ENCODE measurements at regions not wholly inside any gene's neighbourhood (a gene's known extent, or its start where the extent isn't known, plus 50 kb on each side); places are given as distances from the start of the nearest gene placed in this dataset.

- H3K27me3 Mint-ChIP-seq (ENCODE audit: low read depth) = no peaks in the 10 kb centered on the region; the same call in 1 of the 2 replicates
- POLR2A ChIA-PET = interaction anchor here (0.6 kb wide), 1 partner anchor 101 kb away, joined by 3 read pairs; no protein-coding TSS in a partner anchor
- CTCF ChIA-PET = no interaction called here
- ATAC-seq (no peak), DNase-seq (ENCODE audit: low spot score) (no peak)
- peaks cover 16% of the 10 kb centered on the region for H3K4me1 Mint-ChIP-seq
- 0 out of 2 replicates have a peak, but pooled peaks cover 4% of the 10 kb centered on the region for H3K9me3 Mint-ChIP-seq
- no peak overlapping the region for H3K4me3 Mint-ChIP-seq
- TF ChIP-seq TCF7 (CRISPR knock-in tag; IDR thresholded peaks at IDR 0.05; ENCODE audit: low read depth) = no peak
- no peak for TF ChIP-seq IRF2 (CRISPR knock-in tag; IDR thresholded peaks at IDR 0.05; ENCODE audit: borderline replicate concordance, low read depth)
- TF ChIP-seq RORB (CRISPR knock-in tag; IDR thresholded peaks at IDR 0.05) = no peak
- TF ChIP-seq, protein P1, sequence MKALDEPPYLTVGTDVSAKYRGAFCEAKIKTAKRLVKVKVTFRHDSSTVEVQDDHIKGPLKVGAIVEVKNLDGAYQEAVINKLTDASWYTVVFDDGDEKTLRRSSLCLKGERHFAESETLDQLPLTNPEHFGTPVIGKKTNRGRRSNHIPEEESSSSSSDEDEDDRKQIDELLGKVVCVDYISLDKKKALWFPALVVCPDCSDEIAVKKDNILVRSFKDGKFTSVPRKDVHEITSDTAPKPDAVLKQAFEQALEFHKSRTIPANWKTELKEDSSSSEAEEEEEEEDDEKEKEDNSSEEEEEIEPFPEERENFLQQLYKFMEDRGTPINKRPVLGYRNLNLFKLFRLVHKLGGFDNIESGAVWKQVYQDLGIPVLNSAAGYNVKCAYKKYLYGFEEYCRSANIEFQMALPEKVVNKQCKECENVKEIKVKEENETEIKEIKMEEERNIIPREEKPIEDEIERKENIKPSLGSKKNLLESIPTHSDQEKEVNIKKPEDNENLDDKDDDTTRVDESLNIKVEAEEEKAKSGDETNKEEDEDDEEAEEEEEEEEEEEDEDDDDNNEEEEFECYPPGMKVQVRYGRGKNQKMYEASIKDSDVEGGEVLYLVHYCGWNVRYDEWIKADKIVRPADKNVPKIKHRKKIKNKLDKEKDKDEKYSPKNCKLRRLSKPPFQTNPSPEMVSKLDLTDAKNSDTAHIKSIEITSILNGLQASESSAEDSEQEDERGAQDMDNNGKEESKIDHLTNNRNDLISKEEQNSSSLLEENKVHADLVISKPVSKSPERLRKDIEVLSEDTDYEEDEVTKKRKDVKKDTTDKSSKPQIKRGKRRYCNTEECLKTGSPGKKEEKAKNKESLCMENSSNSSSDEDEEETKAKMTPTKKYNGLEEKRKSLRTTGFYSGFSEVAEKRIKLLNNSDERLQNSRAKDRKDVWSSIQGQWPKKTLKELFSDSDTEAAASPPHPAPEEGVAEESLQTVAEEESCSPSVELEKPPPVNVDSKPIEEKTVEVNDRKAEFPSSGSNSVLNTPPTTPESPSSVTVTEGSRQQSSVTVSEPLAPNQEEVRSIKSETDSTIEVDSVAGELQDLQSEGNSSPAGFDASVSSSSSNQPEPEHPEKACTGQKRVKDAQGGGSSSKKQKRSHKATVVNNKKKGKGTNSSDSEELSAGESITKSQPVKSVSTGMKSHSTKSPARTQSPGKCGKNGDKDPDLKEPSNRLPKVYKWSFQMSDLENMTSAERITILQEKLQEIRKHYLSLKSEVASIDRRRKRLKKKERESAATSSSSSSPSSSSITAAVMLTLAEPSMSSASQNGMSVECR (CRISPR knock-in tag; IDR thresholded peaks at IDR 0.05; ENCODE audit: borderline replicate concordance) = no peak
- no peak for TF ChIP-seq RELA (CRISPR knock-in tag; IDR thresholded peaks at IDR 0.05; ENCODE audit: borderline replicate concordance)
- TF ChIP-seq FOXJ3 (CRISPR knock-in tag; IDR thresholded peaks at IDR 0.05; ENCODE audit: borderline replicate concordance) = no peak
- no peak for TF ChIP-seq ZNF423 (CRISPR knock-in tag; IDR thresholded peaks at IDR 0.05)
- TF ChIP-seq, protein P2, sequence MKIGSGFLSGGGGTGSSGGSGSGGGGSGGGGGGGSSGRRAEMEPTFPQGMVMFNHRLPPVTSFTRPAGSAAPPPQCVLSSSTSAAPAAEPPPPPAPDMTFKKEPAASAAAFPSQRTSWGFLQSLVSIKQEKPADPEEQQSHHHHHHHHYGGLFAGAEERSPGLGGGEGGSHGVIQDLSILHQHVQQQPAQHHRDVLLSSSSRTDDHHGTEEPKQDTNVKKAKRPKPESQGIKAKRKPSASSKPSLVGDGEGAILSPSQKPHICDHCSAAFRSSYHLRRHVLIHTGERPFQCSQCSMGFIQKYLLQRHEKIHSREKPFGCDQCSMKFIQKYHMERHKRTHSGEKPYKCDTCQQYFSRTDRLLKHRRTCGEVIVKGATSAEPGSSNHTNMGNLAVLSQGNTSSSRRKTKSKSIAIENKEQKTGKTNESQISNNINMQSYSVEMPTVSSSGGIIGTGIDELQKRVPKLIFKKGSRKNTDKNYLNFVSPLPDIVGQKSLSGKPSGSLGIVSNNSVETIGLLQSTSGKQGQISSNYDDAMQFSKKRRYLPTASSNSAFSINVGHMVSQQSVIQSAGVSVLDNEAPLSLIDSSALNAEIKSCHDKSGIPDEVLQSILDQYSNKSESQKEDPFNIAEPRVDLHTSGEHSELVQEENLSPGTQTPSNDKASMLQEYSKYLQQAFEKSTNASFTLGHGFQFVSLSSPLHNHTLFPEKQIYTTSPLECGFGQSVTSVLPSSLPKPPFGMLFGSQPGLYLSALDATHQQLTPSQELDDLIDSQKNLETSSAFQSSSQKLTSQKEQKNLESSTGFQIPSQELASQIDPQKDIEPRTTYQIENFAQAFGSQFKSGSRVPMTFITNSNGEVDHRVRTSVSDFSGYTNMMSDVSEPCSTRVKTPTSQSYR (CRISPR knock-in tag; IDR thresholded peaks at IDR 0.05) = no peak
- TF ChIP-seq, protein P3, sequence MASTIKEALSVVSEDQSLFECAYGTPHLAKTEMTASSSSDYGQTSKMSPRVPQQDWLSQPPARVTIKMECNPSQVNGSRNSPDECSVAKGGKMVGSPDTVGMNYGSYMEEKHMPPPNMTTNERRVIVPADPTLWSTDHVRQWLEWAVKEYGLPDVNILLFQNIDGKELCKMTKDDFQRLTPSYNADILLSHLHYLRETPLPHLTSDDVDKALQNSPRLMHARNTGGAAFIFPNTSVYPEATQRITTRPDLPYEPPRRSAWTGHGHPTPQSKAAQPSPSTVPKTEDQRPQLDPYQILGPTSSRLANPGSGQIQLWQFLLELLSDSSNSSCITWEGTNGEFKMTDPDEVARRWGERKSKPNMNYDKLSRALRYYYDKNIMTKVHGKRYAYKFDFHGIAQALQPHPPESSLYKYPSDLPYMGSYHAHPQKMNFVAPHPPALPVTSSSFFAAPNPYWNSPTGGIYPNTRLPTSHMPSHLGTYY (CRISPR knock-in tag; IDR thresholded peaks at IDR 0.05) = no peak
- no peak for TF ChIP-seq USF2 (CRISPR knock-in tag; IDR thresholded peaks at IDR 0.05)
- TF ChIP-seq ATF1 (CRISPR knock-in tag; IDR thresholded peaks at IDR 0.05) = no peak
- TF ChIP-seq HMGA2 (CRISPR knock-in tag; IDR thresholded peaks at IDR 0.05) = no peak
- no peak for TF ChIP-seq SMAD4 (CRISPR knock-in tag; IDR thresholded peaks at IDR 0.05)
- no peak for TF ChIP-seq MLX (CRISPR knock-in tag; IDR thresholded peaks at IDR 0.05)
- TF ChIP-seq ETV6 (CRISPR knock-in tag; IDR thresholded peaks at IDR 0.05) = no peak
- H3K27ac Mint-ChIP-seq = no peak overlapping the region
- H3K36me3 Mint-ChIP-seq = no peaks in the 10 kb centered on the region
Observed at GRCh38 chr15:59896663-59897074, 107.4 kb upstream of the FOXB1 start.

DNA sequence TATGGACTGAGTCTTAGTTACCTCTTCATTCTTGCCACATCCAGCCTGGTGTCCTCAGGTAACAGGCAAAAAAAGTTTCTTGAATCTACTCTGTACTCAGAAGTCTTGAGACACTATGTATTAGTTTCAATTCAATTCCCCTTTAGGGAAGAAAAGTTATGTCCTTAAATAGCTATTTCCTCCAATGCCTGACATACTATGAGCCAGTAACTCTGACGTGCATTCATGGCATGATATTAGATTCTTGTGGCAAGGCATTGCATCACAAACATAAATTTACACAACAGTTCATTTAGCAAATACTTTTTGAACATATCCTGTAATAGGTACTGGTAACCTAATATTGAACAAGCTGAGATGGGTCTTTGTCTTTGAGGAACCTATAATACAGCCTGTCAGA, 109.3 kb upstream of the FOXB1 start:
- no peak for ATAC-seq
- ChIA-PET CTCF (no interaction called here), POLR2A (no interaction called here)
- no peak for TF ChIP-seq ZNF317 (CRISPR knock-in tag; IDR thresholded peaks at IDR 0.05; ENCODE audit: borderline replicate concordance, low read depth)
- no peak for TF ChIP-seq ZBTB43 (CRISPR knock-in tag; IDR thresholded peaks at IDR 0.05)
- TF ChIP-seq FOXP4 (CRISPR knock-in tag; IDR thresholded peaks at IDR 0.05) = no peak
- TF ChIP-seq, protein P4, sequence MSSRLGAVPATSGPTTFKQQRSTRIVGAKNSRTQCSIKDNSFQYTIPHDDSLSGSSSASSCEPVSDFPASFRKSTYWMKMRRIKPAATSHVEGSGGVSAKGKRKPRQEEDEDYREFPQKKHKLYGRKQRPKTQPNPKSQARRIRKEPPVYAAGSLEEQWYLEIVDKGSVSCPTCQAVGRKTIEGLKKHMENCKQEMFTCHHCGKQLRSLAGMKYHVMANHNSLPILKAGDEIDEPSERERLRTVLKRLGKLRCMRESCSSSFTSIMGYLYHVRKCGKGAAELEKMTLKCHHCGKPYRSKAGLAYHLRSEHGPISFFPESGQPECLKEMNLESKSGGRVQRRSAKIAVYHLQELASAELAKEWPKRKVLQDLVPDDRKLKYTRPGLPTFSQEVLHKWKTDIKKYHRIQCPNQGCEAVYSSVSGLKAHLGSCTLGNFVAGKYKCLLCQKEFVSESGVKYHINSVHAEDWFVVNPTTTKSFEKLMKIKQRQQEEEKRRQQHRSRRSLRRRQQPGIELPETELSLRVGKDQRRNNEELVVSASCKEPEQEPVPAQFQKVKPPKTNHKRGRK (CRISPR knock-in tag; IDR thresholded peaks at IDR 0.05; ENCODE audit: borderline replicate concordance) = no peak
- TF ChIP-seq TEAD4 (CRISPR knock-in tag; IDR thresholded peaks at IDR 0.05) = no peak
- no peak for TF ChIP-seq ZNF263 (CRISPR knock-in tag; IDR thresholded peaks at IDR 0.05; ENCODE audit: low read depth)

More for the DNA sequence above, 109.3 kb upstream of the FOXB1 start:
- no peak overlapping the region for H3K27ac Mint-ChIP-seq
- H3K4me1 Mint-ChIP-seq = peaks cover 16% of the 10 kb centered on the region
- H3K36me3 Mint-ChIP-seq = no peaks in the 10 kb centered on the region
- H3K27me3 Mint-ChIP-seq (ENCODE audit: low read depth) = no peaks in the 10 kb centered on the region; the same call in 1 of the 2 replicates
- DNase-seq (ENCODE audit: low spot score) = no peak
- H3K4me3 Mint-ChIP-seq = no peak overlapping the region
- 0 out of 2 replicates have a peak, but pooled peaks cover 4% of the 10 kb centered on the region for H3K9me3 Mint-ChIP-seq

All from WTC11 (cell line).